Activated T-helper 1 cell treated with anti-CD3 and anti-CD28 coated beads, Interleukin-12 subunit alpha, Interleukin-12 subunit beta, Interleukin-2, Interleukin-4 antibody, amounts not matched to agents 30 ng/mL and 10 ng/mL and 1 ng/mL, durations not matched to agents 14 hours and 24 hours and 36 hours (primary cell): ENCODE measurements at regions not wholly inside any gene's neighbourhood (a gene's known extent, or its start where the extent isn't known, plus 50 kb on each side); places are given as distances from the start of the nearest gene placed in this dataset.

Source experiments
- DNase-seq: peaks from one replicate; pipeline ENCODE4 v3.0.0; 2021; ENCODE audit warnings: low spot score
- H3K27ac Mint-ChIP-seq: one replicate; pipeline ENCODE4 v1.8.0; 2021; ENCODE audit warnings: mild to moderate bottlenecking, mixed read lengths
- H3K27me3 Mint-ChIP-seq: one replicate; pipeline ENCODE4 v1.8.0; 2022; ENCODE audit warnings: mild to moderate bottlenecking, moderate library complexity, mixed read lengths; ENCODE audit not compliant: insufficient read depth
- H3K36me3 Mint-ChIP-seq: one replicate; pipeline ENCODE4 v1.8.0; 2021; ENCODE audit warnings: low read depth, mixed read lengths
- H3K4me1 Mint-ChIP-seq: one replicate; pipeline ENCODE4 v1.8.0; 2021; ENCODE audit warnings: low read depth, mixed read lengths
- H3K4me3 Mint-ChIP-seq: one replicate; pipeline ENCODE4 v1.8.0; 2021; ENCODE audit warnings: mild to moderate bottlenecking, moderate library complexity, mixed read lengths
- H3K9me3 Mint-ChIP-seq: one replicate; pipeline ENCODE4 v1.8.0; 2021; ENCODE audit warnings: mixed read lengths
- intact Hi-C: fragments of 100-400 bp; cut with micrococcal nuclease; formaldehyde crosslinking; loops from one replicate; pipeline ENCODE4 v1.15.1; 2024

DNA sequence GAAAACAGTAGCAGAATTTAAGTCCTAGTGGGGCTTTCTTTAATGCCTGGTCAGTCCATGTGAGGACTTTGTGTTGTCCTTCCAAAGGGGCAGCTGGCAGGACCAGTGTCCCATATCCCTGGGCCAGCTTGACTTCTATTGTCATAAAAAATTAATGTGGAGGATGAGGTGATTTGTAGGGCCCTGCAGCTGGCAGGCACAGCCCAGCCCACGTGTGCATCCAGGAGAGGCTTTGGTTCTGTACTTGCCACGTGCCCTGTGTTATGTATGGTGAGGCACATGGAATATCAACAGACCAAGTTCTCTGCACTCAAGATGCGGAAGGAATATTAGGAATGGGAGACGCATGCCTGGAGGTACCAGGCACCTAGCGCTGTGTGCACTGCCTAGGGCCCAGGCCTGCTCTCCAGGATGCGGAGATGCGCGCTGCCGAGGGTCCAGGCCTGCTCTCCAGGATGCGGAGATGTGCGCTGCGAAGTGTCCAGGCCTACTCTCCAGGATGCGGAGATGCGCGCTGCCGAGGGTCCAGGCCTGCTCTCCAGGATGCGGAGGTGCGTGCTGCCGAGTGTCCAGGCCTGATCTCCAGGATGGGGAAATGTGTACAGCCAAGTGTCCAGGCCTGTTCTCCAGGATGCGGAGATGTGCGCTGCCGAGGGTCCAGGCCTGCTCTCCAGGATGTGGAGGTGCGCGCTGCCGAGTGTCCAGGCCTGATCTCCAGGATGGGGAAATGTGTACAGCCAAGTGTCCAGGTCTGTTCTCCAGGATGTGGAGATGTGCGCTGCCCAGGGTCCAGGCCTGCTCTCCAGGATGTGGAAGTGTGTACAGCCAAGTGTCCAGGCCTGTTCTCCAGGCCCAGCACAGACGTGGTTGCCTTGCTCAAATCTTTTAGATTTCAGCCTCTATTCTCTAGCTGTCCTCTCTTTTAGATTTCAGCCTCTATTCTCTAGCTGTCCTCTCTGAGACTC lies 183.3 kb upstream of the ROPN1 start:
- Mint-ChIP-seq H3K36me3 (no peaks in the 10 kb centered on the region), H3K9me3 (no peaks in the 10 kb centered on the region), H3K27me3 (peaks cover 2% of the 10 kb centered on the region), H3K4me1 (no peaks in the 10 kb centered on the region), H3K27ac (no peak overlapping the region), H3K4me3 (no peak overlapping the region)
- no peak for DNase-seq
- intact Hi-C loops: no loop called here

GRCh38 chr3:124177071-124177470 lies 185.1 kb upstream of the ROPN1 start:
- peaks cover 2% of the 10 kb centered on the region for H3K27me3 Mint-ChIP-seq
- H3K27ac Mint-ChIP-seq: no peak overlapping the region
- no peak overlapping the region for H3K4me3 Mint-ChIP-seq
- DNase-seq: no peak
- no peaks in the 10 kb centered on the region for H3K9me3 Mint-ChIP-seq
- intact Hi-C loops: no loop called here
- no peaks in the 10 kb centered on the region for H3K4me1 Mint-ChIP-seq
- no peaks in the 10 kb centered on the region for H3K36me3 Mint-ChIP-seq

GRCh38 chr3:124178531-124178930 lies 186.6 kb upstream of the ROPN1 start:
- no peak for DNase-seq
- Mint-ChIP-seq H3K27me3 (peaks cover 2% of the 10 kb centered on the region), H3K4me1 (no peaks in the 10 kb centered on the region), H3K36me3 (no peaks in the 10 kb centered on the region), H3K4me3 (no peak overlapping the region), H3K27ac (no peak overlapping the region), H3K9me3 (no peaks in the 10 kb centered on the region)
- intact Hi-C loops: no loop called here

- Mint-ChIP-seq H3K27ac (no peak overlapping the region), H3K4me1 (no peaks in the 10 kb centered on the region), H3K27me3 (peaks cover 2% of the 10 kb centered on the region), H3K9me3 (no peaks in the 10 kb centered on the region), H3K36me3 (no peaks in the 10 kb centered on the region), H3K4me3 (no peak overlapping the region)
- intact Hi-C loops: no loop called here
- DNase-seq: no peak
Observed at GRCh38 chr3:124200407-124200806, 208.5 kb upstream of the ROPN1 start.

GRCh38 chr3:124201226-124201625 lies 209.3 kb upstream of the ROPN1 start:
- no peaks in the 10 kb centered on the region for H3K4me1 Mint-ChIP-seq
- no peak overlapping the region for H3K4me3 Mint-ChIP-seq
- intact Hi-C loops: no loop called here
- H3K36me3 Mint-ChIP-seq: no peaks in the 10 kb centered on the region
- H3K27me3 Mint-ChIP-seq: no peaks in the 10 kb centered on the region
- DNase-seq: no peak
- H3K9me3 Mint-ChIP-seq: no peaks in the 10 kb centered on the region
- H3K27ac Mint-ChIP-seq: no peak overlapping the region

DNA sequence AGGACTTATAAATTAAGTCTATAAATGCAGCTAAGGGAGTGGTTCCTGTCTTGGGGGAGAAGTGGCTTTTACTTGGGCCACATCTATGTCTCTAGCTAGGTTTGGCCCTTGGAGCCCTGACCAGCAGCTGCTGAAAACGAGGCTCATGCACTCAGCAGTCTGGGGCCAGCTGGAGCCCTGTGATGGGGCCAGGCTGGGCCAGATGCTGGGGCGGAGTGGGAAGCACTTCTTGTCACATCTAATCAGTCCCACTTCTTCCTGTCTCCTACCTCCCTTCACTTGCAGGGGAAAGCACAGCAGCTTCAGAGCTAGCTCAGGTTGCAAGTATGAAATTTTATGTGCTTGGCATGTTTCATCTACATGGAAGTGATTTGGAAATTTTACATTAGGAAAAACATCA lies 209.9 kb upstream of the ROPN1 start:
- Mint-ChIP-seq H3K27me3 (no peaks in the 10 kb centered on the region), H3K36me3 (no peaks in the 10 kb centered on the region), H3K27ac (no peak overlapping the region), H3K4me1 (no peaks in the 10 kb centered on the region), H3K4me3 (no peak overlapping the region), H3K9me3 (no peaks in the 10 kb centered on the region)
- DNase-seq: no peak
- intact Hi-C loops: no loop called here

GRCh38 chr3:124202754-124203153 lies 210.8 kb upstream of the ROPN1 start:
- Mint-ChIP-seq H3K4me1 (no peaks in the 10 kb centered on the region), H3K4me3 (no peak overlapping the region)
- intact Hi-C loops: no loop called here

GRCh38 chr3:124203292-124203691 lies 211.4 kb upstream of the ROPN1 start:
- H3K27me3 Mint-ChIP-seq: no peaks in the 10 kb centered on the region
- no peak for DNase-seq
- H3K4me3 Mint-ChIP-seq: no peak overlapping the region
- no peaks in the 10 kb centered on the region for H3K36me3 Mint-ChIP-seq
- intact Hi-C loops: no loop called here
- no peak overlapping the region for H3K27ac Mint-ChIP-seq
- no peaks in the 10 kb centered on the region for H3K9me3 Mint-ChIP-seq
- no peaks in the 10 kb centered on the region for H3K4me1 Mint-ChIP-seq

More at GRCh38 chr3:124202754-124203153, 210.8 kb upstream of the ROPN1 start:
- Mint-ChIP-seq H3K36me3 (no peaks in the 10 kb centered on the region), H3K27ac (no peak overlapping the region), H3K9me3 (no peaks in the 10 kb centered on the region), H3K27me3 (no peaks in the 10 kb centered on the region)
- no peak for DNase-seq

DNA sequence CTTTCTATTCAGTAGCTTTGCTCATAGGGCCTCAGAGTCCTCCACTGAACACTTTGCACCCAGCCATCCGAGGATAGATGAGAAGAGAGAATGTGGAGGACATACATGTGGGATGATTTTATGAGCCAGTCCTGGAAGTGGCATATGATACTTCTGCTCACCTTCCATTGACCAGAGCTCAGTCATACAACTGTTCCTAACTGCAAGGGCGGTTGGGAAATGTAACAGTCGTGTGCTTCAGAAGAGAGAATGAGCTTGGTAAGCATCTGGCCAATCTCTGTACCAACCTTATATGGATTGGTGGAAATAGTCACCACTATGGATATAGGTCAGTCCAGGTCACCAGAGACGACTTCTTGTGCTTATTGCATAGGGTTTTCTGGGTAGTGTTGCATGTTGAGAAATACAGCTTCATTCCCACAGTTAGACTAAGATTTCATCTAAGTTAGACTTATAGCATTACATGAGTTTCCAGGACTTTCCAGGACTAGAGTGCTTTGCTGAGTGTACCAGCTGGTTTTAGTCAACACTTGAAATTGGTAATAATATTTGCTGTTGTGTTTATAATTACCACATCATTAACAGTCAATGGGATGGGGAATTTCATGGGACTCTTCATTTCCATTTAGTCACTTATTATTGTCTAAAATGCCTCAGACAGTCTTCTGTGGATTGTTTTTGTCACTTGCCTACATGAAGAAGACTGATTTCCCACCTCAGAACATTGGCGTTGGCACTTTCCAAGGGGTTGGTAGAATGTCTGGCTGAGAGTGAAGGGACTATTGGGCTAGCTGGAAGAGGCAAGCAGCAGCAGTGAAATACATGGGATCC lies 214.5 kb upstream of the ROPN1 start:
- no peaks in the 10 kb centered on the region for H3K9me3 Mint-ChIP-seq
- no peak for DNase-seq
- H3K36me3 Mint-ChIP-seq: no peaks in the 10 kb centered on the region
- no peaks in the 10 kb centered on the region for H3K4me1 Mint-ChIP-seq
- no peak overlapping the region for H3K4me3 Mint-ChIP-seq
- H3K27me3 Mint-ChIP-seq: no peaks in the 10 kb centered on the region
- H3K27ac Mint-ChIP-seq: no peak overlapping the region
- intact Hi-C loops: no loop called here

GRCh38 chr3:124207077-124207476 lies 215.2 kb upstream of the ROPN1 start:
- no peak overlapping the region for H3K27ac Mint-ChIP-seq
- H3K36me3 Mint-ChIP-seq: no peaks in the 10 kb centered on the region
- H3K4me3 Mint-ChIP-seq: no peak overlapping the region
- no peaks in the 10 kb centered on the region for H3K27me3 Mint-ChIP-seq
- intact Hi-C loops: no loop called here
- DNase-seq: no peak
- H3K9me3 Mint-ChIP-seq: no peaks in the 10 kb centered on the region
- no peaks in the 10 kb centered on the region for H3K4me1 Mint-ChIP-seq

DNA sequence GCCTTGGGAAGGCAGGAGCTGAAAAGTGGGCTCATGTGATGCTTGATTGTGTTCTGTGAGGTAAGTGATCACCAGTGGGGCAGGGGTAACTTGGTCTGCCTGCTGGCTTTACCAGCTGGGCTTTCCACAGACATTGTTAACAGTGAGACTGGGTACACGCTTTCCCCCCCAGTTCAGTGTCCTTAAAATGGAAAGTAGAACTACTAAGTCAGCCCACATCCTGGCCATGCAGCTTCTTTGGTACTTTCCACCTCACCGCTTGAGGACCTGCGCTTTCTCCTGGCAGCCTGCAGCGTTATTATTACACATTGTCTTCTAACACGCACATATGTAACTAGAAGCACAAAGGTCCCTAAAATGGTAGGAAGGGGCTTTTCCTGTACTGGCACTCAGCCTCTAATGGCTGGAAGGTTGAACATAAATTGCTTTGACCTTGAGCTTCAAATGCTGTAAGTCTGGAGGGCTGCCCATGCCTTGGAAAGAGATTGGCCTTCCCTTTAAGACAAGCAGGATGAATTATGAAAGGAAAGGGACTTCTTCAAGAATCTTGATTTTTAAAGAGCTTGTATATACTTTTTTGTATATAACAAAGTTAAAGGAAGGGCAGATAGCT lies 216.1 kb upstream of the ROPN1 start:
- Mint-ChIP-seq H3K27me3 (no peaks in the 10 kb centered on the region), H3K36me3 (no peaks in the 10 kb centered on the region), H3K27ac (no peak overlapping the region), H3K4me1 (no peaks in the 10 kb centered on the region), H3K4me3 (no peak overlapping the region), H3K9me3 (no peaks in the 10 kb centered on the region)
- intact Hi-C loops: no loop called here
- DNase-seq: no peak

DNA sequence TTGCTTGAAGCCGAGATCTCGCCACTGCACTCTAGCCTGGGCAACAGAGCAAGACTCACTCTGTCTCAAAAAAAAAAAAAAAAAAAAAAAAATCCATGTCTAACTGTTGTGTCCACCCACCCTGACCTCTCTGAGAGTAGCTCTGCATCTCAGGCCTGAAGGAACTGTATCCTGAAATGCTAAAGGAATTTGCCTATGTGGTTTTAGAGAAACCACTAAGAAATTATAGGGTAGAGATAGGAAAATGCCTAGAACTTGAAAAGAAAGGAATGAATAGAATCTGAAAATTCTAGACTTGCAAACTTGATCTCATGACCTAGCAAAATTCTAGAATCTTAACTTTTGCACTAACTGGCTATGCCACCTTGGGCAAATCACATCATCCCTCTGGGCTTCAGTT lies 217.5 kb upstream of the ROPN1 start:
- Mint-ChIP-seq H3K9me3 (no peaks in the 10 kb centered on the region), H3K4me3 (no peak overlapping the region), H3K4me1 (no peaks in the 10 kb centered on the region), H3K27ac (no peak overlapping the region), H3K27me3 (no peaks in the 10 kb centered on the region), H3K36me3 (no peaks in the 10 kb centered on the region)
- intact Hi-C loops: no loop called here
- no peak for DNase-seq

- Mint-ChIP-seq H3K4me3 (no peak overlapping the region), H3K27ac (no peak overlapping the region), H3K4me1 (no peaks in the 10 kb centered on the region), H3K9me3 (no peaks in the 10 kb centered on the region), H3K36me3 (no peaks in the 10 kb centered on the region), H3K27me3 (no peaks in the 10 kb centered on the region)
- no peak for DNase-seq
- intact Hi-C loops: no loop called here
Observed at GRCh38 chr3:124210899-124211298, 219.0 kb upstream of the ROPN1 start.
